ENCODE measurements at regions not wholly inside any gene's neighbourhood (a gene's known extent, or its start where the extent isn't known, plus 50 kb on each side); places are given as distances from the start of the nearest gene placed in this dataset.

DNA sequence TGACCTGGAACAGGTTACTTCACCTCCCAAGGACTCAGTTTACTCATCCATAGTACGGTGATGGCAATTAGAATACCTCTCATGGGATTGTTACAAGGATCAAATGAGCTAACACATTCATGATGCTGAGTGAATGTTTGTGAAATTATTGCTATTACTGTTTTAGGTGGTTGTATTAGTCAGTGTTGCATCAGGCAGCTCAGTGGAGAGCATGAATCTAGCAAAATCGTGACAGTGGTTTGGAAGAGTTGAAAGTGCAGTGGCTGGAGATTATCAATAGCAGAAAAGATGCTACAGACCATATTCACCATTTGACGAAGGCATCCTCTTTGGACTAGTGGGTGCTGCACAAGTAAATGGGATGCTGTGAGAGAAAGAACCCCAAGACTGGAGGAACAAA is 50.4 kb upstream of the CTNNBL1 start:
- H3K27ac ChIP-seq: no peak overlapping the region
- no peaks in the 10 kb centered on the region for H3K4me1 ChIP-seq (ENCODE audit: control insufficient read depth in 1 of 2, insufficient read depth in 1 of 2, low read depth in 1 of 2, low read length in 1 of 2)
- H3K36me3 ChIP-seq: no peaks in the 10 kb centered on the region
- no peaks in the 10 kb centered on the region for H3K9me3 ChIP-seq
- H3K27me3 ChIP-seq: peaks cover 92% of the 10 kb centered on the region
- no peak for TF ChIP-seq CTCF (IDR thresholded peaks at IDR 0.05)
- no peak overlapping the region for H3K4me3 ChIP-seq (ENCODE audit: low read depth in 1 of 2, low read length in 1 of 2)

GRCh38 chr20:37642246-37642645 is 51.6 kb upstream of the CTNNBL1 start:
- no peaks in the 10 kb centered on the region for H3K9me3 ChIP-seq
- H3K27ac ChIP-seq: no peak overlapping the region
- H3K4me3 ChIP-seq (ENCODE audit: low read depth in 1 of 2, low read length in 1 of 2): no peak overlapping the region
- H3K36me3 ChIP-seq: no peaks in the 10 kb centered on the region
- peaks cover 82% of the 10 kb centered on the region for H3K27me3 ChIP-seq
- no peak for TF ChIP-seq CTCF (IDR thresholded peaks at IDR 0.05)
- no peaks in the 10 kb centered on the region for H3K4me1 ChIP-seq (ENCODE audit: control insufficient read depth in 1 of 2, insufficient read depth in 1 of 2, low read depth in 1 of 2, low read length in 1 of 2)

GRCh38 chr20:37640600-37641561 is 52.9 kb upstream of the CTNNBL1 start:
- TF ChIP-seq CTCF (IDR thresholded peaks at IDR 0.05): no peak
- H3K27me3 ChIP-seq: peaks cover 74% of the 10 kb centered on the region
- H3K36me3 ChIP-seq: no peaks in the 10 kb centered on the region
- H3K4me1 ChIP-seq (ENCODE audit: control insufficient read depth in 1 of 2, insufficient read depth in 1 of 2, low read depth in 1 of 2, low read length in 1 of 2): no peaks in the 10 kb centered on the region
- no peak overlapping the region for H3K27ac ChIP-seq
- H3K9me3 ChIP-seq: no peaks in the 10 kb centered on the region
- no peak overlapping the region for H3K4me3 ChIP-seq (ENCODE audit: low read depth in 1 of 2, low read length in 1 of 2)

DNA sequence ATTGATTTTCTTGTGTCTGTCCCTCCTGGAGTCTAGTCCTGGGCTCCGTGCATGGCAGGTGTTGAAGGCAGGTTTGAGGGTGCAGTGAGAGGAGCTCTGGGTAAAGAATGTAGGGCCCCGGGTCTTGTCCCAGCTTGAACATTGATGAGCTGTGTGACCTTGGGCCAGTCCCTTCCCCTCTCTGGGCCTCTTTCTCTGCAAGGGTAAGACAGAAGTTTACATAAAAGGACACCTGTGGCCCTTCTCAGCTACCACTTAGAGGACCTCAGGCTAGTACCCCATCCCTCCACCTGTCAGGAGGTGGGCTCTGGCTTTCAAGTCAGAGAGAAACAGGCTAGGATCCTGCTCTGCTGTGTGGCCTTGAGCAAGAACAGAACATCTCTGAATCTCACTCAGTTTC is 55.3 kb upstream of the CTNNBL1 start:
- Histone ChIP-seq H3K9me3 (no peaks in the 10 kb centered on the region), H3K27me3 (peaks cover 51% of the 10 kb centered on the region), H3K36me3 (no peaks in the 10 kb centered on the region), H3K4me1 (ENCODE audit: control insufficient read depth in 1 of 2, insufficient read depth in 1 of 2, low read depth in 1 of 2, low read length in 1 of 2) (no peaks in the 10 kb centered on the region), H3K4me3 (ENCODE audit: low read depth in 1 of 2, low read length in 1 of 2) (no peak overlapping the region), H3K27ac (no peak overlapping the region)
- no peak for TF ChIP-seq CTCF (IDR thresholded peaks at IDR 0.05)

GRCh38 chr20:37636977-37637376 is 56.9 kb upstream of the CTNNBL1 start:
- Histone ChIP-seq H3K36me3 (no peaks in the 10 kb centered on the region), H3K27me3 (peaks cover 37% of the 10 kb centered on the region), H3K9me3 (no peaks in the 10 kb centered on the region), H3K4me3 (ENCODE audit: low read depth in 1 of 2, low read length in 1 of 2) (no peak overlapping the region), H3K27ac (no peak overlapping the region), H3K4me1 (ENCODE audit: control insufficient read depth in 1 of 2, insufficient read depth in 1 of 2, low read depth in 1 of 2, low read length in 1 of 2) (no peaks in the 10 kb centered on the region)
- TF ChIP-seq CTCF (IDR thresholded peaks at IDR 0.05): no peak
